ENCODE measurements at regions not wholly inside any gene's neighbourhood (a gene's known extent, or its start where the extent isn't known, plus 50 kb on each side); places are given as distances from the start of the nearest gene placed in this dataset.

GRCh38 chr4:41859087-41859486 is 76.1 kb upstream of the TMEM33 start:
- DNase-seq: no peak

- DNase-seq: no peak
Measured at GRCh38 chr4:41857226-41857641, 78.0 kb upstream of the TMEM33 start.

- no peak for DNase-seq
Measured at GRCh38 chr4:41856797-41857196, 78.4 kb upstream of the TMEM33 start.

- DNase-seq: no peak
Measured at GRCh38 chr4:41853973-41854372, 81.3 kb upstream of the TMEM33 start.

GRCh38 chr4:41852229-41852628 is 83.0 kb upstream of the TMEM33 start:
- DNase-seq: no peak

- DNase-seq: no peak
Measured at GRCh38 chr4:41851621-41852020, 83.6 kb upstream of the TMEM33 start.

GRCh38 chr4:41844327-41844726 is 90.9 kb upstream of the TMEM33 start:
- no peak for DNase-seq

- DNase-seq: no peak
Measured at GRCh38 chr4:41839916-41840854, 91.7 kb upstream of the PHOX2B start.

GRCh38 chr4:41838590-41838989 is 90.1 kb upstream of the PHOX2B start:
- no peak for DNase-seq

- DNase-seq: no peak
Measured at GRCh38 chr4:41835321-41835995, 86.9 kb upstream of the PHOX2B start.

- DNase-seq: no peak
Measured at GRCh38 chr4:41832961-41833360, 84.4 kb upstream of the PHOX2B start.

- no peak for DNase-seq
Measured at GRCh38 chr4:41822325-41822724, 73.8 kb upstream of the PHOX2B start.

GRCh38 chr4:41820473-41820872 is 71.9 kb upstream of the PHOX2B start:
- DNase-seq: no peak

- DNase-seq: no peak
Measured at GRCh38 chr4:41819621-41820020, 71.1 kb upstream of the PHOX2B start.

GRCh38 chr4:41815473-41815872 is 66.9 kb upstream of the PHOX2B start:
- no peak for DNase-seq

- DNase-seq: no peak
Measured at GRCh38 chr4:41814565-41814964, 66.0 kb upstream of the PHOX2B start.

GRCh38 chr4:41806807-41807206 is 58.3 kb upstream of the PHOX2B start:
- DNase-seq: no peak

GRCh38 chr4:41802590-41802989 is 54.1 kb upstream of the PHOX2B start:
- DNase-seq: no peak

GRCh38 chr4:41799126-41799525 is 50.6 kb upstream of the PHOX2B start:
- DNase-seq: no peak
